Hepatocyte (in vitro differentiated cells): ENCODE measurements at regions not wholly inside any gene's neighbourhood (a gene's known extent, or its start where the extent isn't known, plus 50 kb on each side); places are given as distances from the start of the nearest gene placed in this dataset.
A peak's percentile ranks its signal among the peaks of the same experiment; 100 is the strongest.

Experiments
- DNase-seq: peaks from one replicate; pipeline ENCODE4 v3.0.0-alpha.2; 2016; ENCODE audit warnings: low spot score
- H2AFZ ChIP-seq: fragments of 200-600 bp; sonication (generic); 2 replicates; pipeline ENCODE4 v1.6.0; 2016; ENCODE audit warnings: antibody characterized with exemption, mild to moderate bottlenecking
- H3K27ac ChIP-seq: fragments of 200-600 bp; sonication (generic); 2 replicates; pipeline ENCODE4 v1.5.1; 2016; ENCODE audit warnings: mild to moderate bottlenecking
- H3K27me3 ChIP-seq: fragments of 200-600 bp; sonication (generic); 2 replicates; pipeline ENCODE4 v1.6.1; 2016
- H3K36me3 ChIP-seq: fragments of 200-600 bp; sonication (generic); replicated peaks from 2 replicates; pipeline ENCODE4 v1.5.1; 2016; ENCODE audit warnings: low read depth; ENCODE audit not compliant: insufficient read depth
- H3K4me1 ChIP-seq: fragments of 200-600 bp; sonication (generic); 2 replicates; pipeline ENCODE4 v1.5.1; 2016; ENCODE audit warnings: mild to moderate bottlenecking, moderate library complexity; ENCODE audit not compliant: insufficient read depth
- H3K4me2 ChIP-seq: fragments of 200-600 bp; sonication (generic); 2 replicates; pipeline ENCODE4 v1.6.0; 2016
- H3K4me3 ChIP-seq: fragments of 200-600 bp; sonication (generic); 2 replicates; pipeline ENCODE4 v1.5.1; 2016; ENCODE audit warnings: mild to moderate bottlenecking
- H3K79me2 ChIP-seq: fragments of 200-600 bp; sonication (generic); 2 replicates; pipeline ENCODE4 v1.6.0; 2017; ENCODE audit warnings: mild to moderate bottlenecking
- H3K9me2 ChIP-seq: fragments of 200-600 bp; sonication (generic); replicated peaks from 2 replicates; pipeline ENCODE4 v1.6.0; 2017; ENCODE audit warnings: mild to moderate bottlenecking; ENCODE audit not compliant: insufficient read depth
- H3K9me3 ChIP-seq: fragments of 200-600 bp; sonication (generic); 2 replicates; pipeline ENCODE4 v1.5.1; 2016; ENCODE audit warnings: low read depth, mild to moderate bottlenecking
- H4K20me1 ChIP-seq: fragments of 200-600 bp; sonication (generic); 2 replicates; pipeline ENCODE4 v1.6.0; 2016; ENCODE audit warnings: mild to moderate bottlenecking; ENCODE audit not compliant: insufficient read depth, poor library complexity, severe bottlenecking
- CTCF ChIP-seq: fragments of 200-600 bp; sonication (generic); IDR thresholded peaks from 2 replicates; pipeline ENCODE4 v1.5.1; 2016; ENCODE audit warnings: antibody characterized with exemption, mild to moderate bottlenecking; ENCODE audit not compliant: poor library complexity
- EZH2 ChIP-seq: fragments of 200-600 bp; sonication (generic); IDR thresholded peaks from 2 replicates; pipeline ENCODE4 v1.6.1; 2016; ENCODE audit warnings: antibody characterized with exemption, mild to moderate bottlenecking, borderline replicate concordance
- EZH2phosphoT487 ChIP-seq: fragments of 200-600 bp; sonication (generic); IDR thresholded peaks from one replicate; pipeline ENCODE4 v1.6.1; 2018; ENCODE audit warnings: antibody characterized with exemption, mild to moderate bottlenecking, low read depth, moderate library complexity; ENCODE audit not compliant: unreplicated experiment, severe bottlenecking
- WGBS: methylation state at CpG from one replicate; pipeline ENCODE4 v1.1.6; 2016; ENCODE audit warnings: low lambda C conversion rate; ENCODE audit errors: missing lambda C conversion rate; 5-methylcytosine and 5-hydroxymethylcytosine counted together

- no peaks in the 10 kb centered on the region for H3K36me3 ChIP-seq
- DNase-seq: no peak
- WGBS: 67% methylated on average over 11 of the region's 11 CpGs
- no peak overlapping the region for H3K4me3 ChIP-seq
- no peaks in the 10 kb centered on the region for H3K27me3 ChIP-seq
- H3K79me2 ChIP-seq: no peaks in the 10 kb centered on the region
- no peak overlapping the region for H3K4me2 ChIP-seq
- TF ChIP-seq EZH2phosphoT487: no peak
- TF ChIP-seq CTCF: no peak
- peaks cover 10% of the 10 kb centered on the region for H3K4me1 ChIP-seq
- no peaks in the 10 kb centered on the region for H3K9me3 ChIP-seq
- peak overlapping the region; percentile 42 for H3K27ac ChIP-seq
- no peaks in the 10 kb centered on the region for H4K20me1 ChIP-seq
- H2AFZ ChIP-seq: no peak overlapping the region
- H3K9me2 ChIP-seq: no peaks in the 10 kb centered on the region
These were observed 114.6 kb downstream of the TTC32 start for GRCh38 chr2:19787134-19787533.

- Histone ChIP-seq H3K27ac (peak overlapping the region; percentile 70), H2AFZ (no peak overlapping the region)
These were observed 115.2 kb downstream of the TTC32 start for GRCh38 chr2:19786408-19787058.

GRCh38 chr2:19785867-19786266 lies 115.9 kb downstream of the TTC32 start:
- Histone ChIP-seq H3K9me2 (no peaks in the 10 kb centered on the region), H4K20me1 (no peaks in the 10 kb centered on the region), H3K4me3 (no peak overlapping the region), H3K79me2 (no peaks in the 10 kb centered on the region), H3K9me3 (no peaks in the 10 kb centered on the region), H3K36me3 (no peaks in the 10 kb centered on the region), H2AFZ (no peak overlapping the region), H3K27ac (peak overlapping the region; percentile 70), H3K27me3 (no peaks in the 10 kb centered on the region), H3K4me1 (peaks cover 10% of the 10 kb centered on the region), H3K4me2 (no peak overlapping the region)
- TF ChIP-seq CTCF: no peak
- TF ChIP-seq EZH2phosphoT487: no peak
- no peak for TF ChIP-seq EZH2
- no peak for DNase-seq
- 72% methylated on average over 4 of the region's 4 CpGs for WGBS

More at GRCh38 chr2:19786408-19787058, 115.2 kb downstream of the TTC32 start:
- Histone ChIP-seq H3K9me3 (no peaks in the 10 kb centered on the region), H3K27me3 (no peaks in the 10 kb centered on the region), H3K4me3 (no peak overlapping the region), H3K79me2 (no peaks in the 10 kb centered on the region), H3K36me3 (no peaks in the 10 kb centered on the region), H3K4me2 (no peak overlapping the region), H4K20me1 (no peaks in the 10 kb centered on the region), H3K9me2 (no peaks in the 10 kb centered on the region), H3K4me1 (peaks cover 10% of the 10 kb centered on the region)
- peak; percentile 53 for DNase-seq
- no peak for TF ChIP-seq EZH2phosphoT487
- no peak for TF ChIP-seq CTCF
- no peak for TF ChIP-seq EZH2
- WGBS: 74% methylated on average over 5 of the region's 5 CpGs

- H3K4me2 ChIP-seq: no peak overlapping the region
- no peaks in the 10 kb centered on the region for H4K20me1 ChIP-seq
- 94% methylated on average over 7 of the region's 7 CpGs for WGBS
- no peaks in the 10 kb centered on the region for H3K27me3 ChIP-seq
- H3K9me3 ChIP-seq: no peaks in the 10 kb centered on the region
- H3K4me1 ChIP-seq: peaks cover 10% of the 10 kb centered on the region
- H3K9me2 ChIP-seq: no peaks in the 10 kb centered on the region
- no peak for TF ChIP-seq CTCF
- TF ChIP-seq EZH2: no peak
- TF ChIP-seq EZH2phosphoT487: no peak
- H2AFZ ChIP-seq: no peak overlapping the region
- no peaks in the 10 kb centered on the region for H3K79me2 ChIP-seq
- no peaks in the 10 kb centered on the region for H3K36me3 ChIP-seq
- H3K4me3 ChIP-seq: no peak overlapping the region
- no peak overlapping the region for H3K27ac ChIP-seq
- DNase-seq: no peak
These were observed 116.3 kb downstream of the TTC32 start for GRCh38 chr2:19785447-19785846.
